ENCODE measurements at regions not wholly inside any gene's neighbourhood (a gene's known extent, or its start where the extent isn't known, plus 50 kb on each side); places are given as distances from the start of the nearest gene placed in this dataset.

- H3K27me3 ChIP-seq, result no peaks in the 10 kb centered on the region
- H3K9me3 ChIP-seq, result no peaks in the 10 kb centered on the region
- no peak overlapping the region for H3K4me3 ChIP-seq
- no peak overlapping the region for H3K27ac ChIP-seq
- DNase-seq (no peak), FAIRE-seq (no peak), ATAC-seq (no peak)
- intact Hi-C loops (cut with DNase I), result no loop called here
- TF ChIP-seq, protein P1, sequence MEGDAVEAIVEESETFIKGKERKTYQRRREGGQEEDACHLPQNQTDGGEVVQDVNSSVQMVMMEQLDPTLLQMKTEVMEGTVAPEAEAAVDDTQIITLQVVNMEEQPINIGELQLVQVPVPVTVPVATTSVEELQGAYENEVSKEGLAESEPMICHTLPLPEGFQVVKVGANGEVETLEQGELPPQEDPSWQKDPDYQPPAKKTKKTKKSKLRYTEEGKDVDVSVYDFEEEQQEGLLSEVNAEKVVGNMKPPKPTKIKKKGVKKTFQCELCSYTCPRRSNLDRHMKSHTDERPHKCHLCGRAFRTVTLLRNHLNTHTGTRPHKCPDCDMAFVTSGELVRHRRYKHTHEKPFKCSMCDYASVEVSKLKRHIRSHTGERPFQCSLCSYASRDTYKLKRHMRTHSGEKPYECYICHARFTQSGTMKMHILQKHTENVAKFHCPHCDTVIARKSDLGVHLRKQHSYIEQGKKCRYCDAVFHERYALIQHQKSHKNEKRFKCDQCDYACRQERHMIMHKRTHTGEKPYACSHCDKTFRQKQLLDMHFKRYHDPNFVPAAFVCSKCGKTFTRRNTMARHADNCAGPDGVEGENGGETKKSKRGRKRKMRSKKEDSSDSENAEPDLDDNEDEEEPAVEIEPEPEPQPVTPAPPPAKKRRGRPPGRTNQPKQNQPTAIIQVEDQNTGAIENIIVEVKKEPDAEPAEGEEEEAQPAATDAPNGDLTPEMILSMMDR (IDR thresholded peaks at IDR 0.05), result no peak
- WGBS, 2 donors, result 64 to 83% methylated on average over 3 of the region's 3 CpGs
- H3K36me3 ChIP-seq, result no peaks in the 10 kb centered on the region
- no peaks in the 10 kb centered on the region for H3K4me1 ChIP-seq
Measured at GRCh38 chr5:101035425-101035824, 132.3 kb upstream of the ST8SIA4 start.

DNA sequence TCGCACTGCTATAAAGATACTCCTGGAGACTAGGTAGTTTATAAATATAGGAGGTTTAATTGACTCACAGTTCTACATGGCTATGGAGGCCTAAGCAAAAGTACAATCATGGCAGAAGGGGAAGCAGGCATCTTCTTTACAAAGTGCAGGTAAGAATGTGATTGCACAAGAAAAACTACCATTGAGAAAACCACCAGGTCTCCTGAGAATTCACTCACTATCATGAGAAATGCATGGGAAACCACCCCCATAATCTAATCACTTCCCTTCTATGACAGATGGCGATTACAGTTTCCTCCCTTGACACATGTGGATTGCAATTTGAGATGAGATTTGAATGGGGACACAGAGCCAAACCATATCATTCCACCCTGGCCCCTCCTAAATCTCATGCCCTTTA lies 121.2 kb upstream of the ST8SIA4 start:
- DNase-seq (no peak), ATAC-seq (no peak), FAIRE-seq (no peak)
- 59 to 71% methylated on average over 2 of the region's 2 CpGs for WGBS, 2 donors
- TF ChIP-seq, protein P1 (IDR thresholded peaks at IDR 0.05), result no peak
- H3K4me1 ChIP-seq, result no peaks in the 10 kb centered on the region
- H3K9me3 ChIP-seq, result no peaks in the 10 kb centered on the region
- no peak overlapping the region for H3K27ac ChIP-seq
- no peak overlapping the region for H3K4me3 ChIP-seq
- no peaks in the 10 kb centered on the region for H3K27me3 ChIP-seq
- intact Hi-C loops (cut with DNase I), result no loop called here
- H3K36me3 ChIP-seq, result no peaks in the 10 kb centered on the region

GRCh38 chr5:101018299-101018698 lies 115.2 kb upstream of the ST8SIA4 start:
- 19 to 27% methylated on average over 1 of the region's 1 CpG for WGBS, 2 donors
- Histone ChIP-seq H3K27ac (no peak overlapping the region), H3K4me1 (no peaks in the 10 kb centered on the region), H3K27me3 (no peaks in the 10 kb centered on the region), H3K36me3 (no peaks in the 10 kb centered on the region), H3K4me3 (no peak overlapping the region), H3K9me3 (no peaks in the 10 kb centered on the region)
- ATAC-seq (no peak), FAIRE-seq (no peak), DNase-seq (no peak)
- TF ChIP-seq, protein P1 (IDR thresholded peaks at IDR 0.05), result no peak
- intact Hi-C loops (cut with DNase I), result no loop called here

- 30 to 53% methylated on average over 2 of the region's 2 CpGs for WGBS, 2 donors
- Histone ChIP-seq H3K27ac (no peak overlapping the region), H3K9me3 (no peaks in the 10 kb centered on the region), H3K4me1 (no peaks in the 10 kb centered on the region), H3K36me3 (no peaks in the 10 kb centered on the region), H3K27me3 (no peaks in the 10 kb centered on the region), H3K4me3 (no peak overlapping the region)
- DNase-seq (no peak), FAIRE-seq (no peak), ATAC-seq (no peak)
- intact Hi-C loops (cut with DNase I), result no loop called here
- TF ChIP-seq, protein P1 (IDR thresholded peaks at IDR 0.05), result no peak
Measured at GRCh38 chr5:101012880-101013279, 109.8 kb upstream of the ST8SIA4 start.

DNA sequence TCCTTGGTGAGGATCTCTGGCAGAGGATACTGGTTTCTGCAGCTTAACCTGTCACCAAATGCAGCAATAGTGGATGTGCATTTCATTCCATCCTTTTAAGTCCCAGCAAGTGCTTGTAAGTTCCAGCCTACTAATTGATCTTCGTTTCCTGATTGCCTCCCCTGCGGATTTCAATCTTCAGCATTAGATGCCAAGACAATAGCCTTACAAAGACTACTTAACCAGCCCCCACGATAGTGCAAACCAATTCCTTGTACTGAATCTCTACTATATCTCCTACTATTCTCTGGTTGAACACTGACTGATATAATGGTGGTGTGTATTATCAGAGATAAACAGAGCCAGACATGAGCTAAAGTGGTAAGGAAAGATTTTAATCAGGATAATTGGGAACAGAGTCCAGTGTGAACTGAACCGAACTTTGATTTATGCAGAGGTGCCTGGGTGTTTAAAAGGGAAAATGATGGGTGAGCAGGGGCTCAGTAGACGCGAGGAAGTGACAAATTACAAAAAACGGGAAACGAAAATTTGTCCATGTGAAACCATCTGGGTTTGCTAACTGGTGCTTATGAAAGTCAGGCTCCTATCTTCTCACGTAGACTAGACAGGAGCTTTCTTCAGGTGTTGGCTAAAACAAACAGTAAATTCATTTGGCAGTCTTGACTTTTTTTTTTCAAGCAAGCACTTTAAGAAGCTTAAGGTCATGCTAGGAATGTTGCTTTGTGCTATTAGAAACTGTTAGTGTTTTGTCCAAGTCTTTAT lies 106.9 kb upstream of the ST8SIA4 start:
- no peaks in the 10 kb centered on the region for H3K36me3 ChIP-seq
- H3K4me3 ChIP-seq, result no peak overlapping the region
- 41 to 42% methylated on average over 9 of the region's 9 CpGs for WGBS, 2 donors
- TF ChIP-seq, protein P1 (IDR thresholded peaks at IDR 0.05), result no peak
- H3K27me3 ChIP-seq, result no peaks in the 10 kb centered on the region
- ATAC-seq (no peak), DNase-seq (no peak), FAIRE-seq (no peak)
- intact Hi-C loops (cut with DNase I), result no loop called here
- no peak overlapping the region for H3K27ac ChIP-seq
- H3K4me1 ChIP-seq, result no peaks in the 10 kb centered on the region
- no peaks in the 10 kb centered on the region for H3K9me3 ChIP-seq
